Stimulated activated CD8-positive, alpha-beta memory T cell treated with anti-CD3 and anti-CD28 coated beads, Interleukin-4, amount 100 ng/mL, for 48 hours (primary cell): ENCODE measurements at regions not wholly inside any gene's neighbourhood (a gene's known extent, or its start where the extent isn't known, plus 50 kb on each side); places are given as distances from the start of the nearest gene placed in this dataset.
"Not testable (repeated sequence)": the region's sequence is repeated elsewhere in the genome, so short reads cannot be mapped to it uniquely, and the experiment has no call there.

Source experiments
- DNase-seq: peaks from one replicate; pipeline ENCODE4 v3.0.0-alpha.2; 2020

GRCh38 chr18:71443706-71444480 lies 1100.2 kb downstream of the CBLN2 start:
- DNase-seq = no peak

- DNase-seq = no peak
These were observed 1101.4 kb downstream of the CBLN2 start for GRCh38 chr18:71442731-71443141.

DNA sequence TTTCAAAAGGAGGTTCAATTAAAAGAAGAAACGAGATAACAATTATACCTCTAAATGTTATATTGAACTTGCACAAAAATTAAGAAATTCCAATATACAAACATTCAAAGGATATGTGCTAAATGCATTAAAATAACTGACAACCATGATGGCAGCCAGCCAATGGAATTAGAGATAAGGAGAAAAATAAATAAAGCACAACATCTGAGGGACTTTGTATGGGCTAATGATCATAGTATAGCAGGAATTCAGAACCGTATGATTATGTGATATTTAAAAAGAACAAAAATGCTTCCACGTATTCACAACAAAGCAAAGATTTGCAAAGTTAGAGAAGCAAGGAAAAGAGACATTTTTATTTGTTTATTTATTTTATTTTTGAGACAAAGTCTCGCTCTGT lies 1103.0 kb downstream of the CBLN2 start:
- no peak for DNase-seq

GRCh38 chr18:71437511-71437910 lies 1106.6 kb downstream of the CBLN2 start:
- no peak for DNase-seq

- no peak for DNase-seq
These were observed 1110.8 kb downstream of the CBLN2 start for GRCh38 chr18:71433373-71433772.

- DNase-seq = no peak
These were observed 1112.5 kb downstream of the CBLN2 start for GRCh38 chr18:71431689-71432088.

GRCh38 chr18:71431171-71431570 lies 1113.0 kb downstream of the CBLN2 start:
- DNase-seq = no peak

DNA sequence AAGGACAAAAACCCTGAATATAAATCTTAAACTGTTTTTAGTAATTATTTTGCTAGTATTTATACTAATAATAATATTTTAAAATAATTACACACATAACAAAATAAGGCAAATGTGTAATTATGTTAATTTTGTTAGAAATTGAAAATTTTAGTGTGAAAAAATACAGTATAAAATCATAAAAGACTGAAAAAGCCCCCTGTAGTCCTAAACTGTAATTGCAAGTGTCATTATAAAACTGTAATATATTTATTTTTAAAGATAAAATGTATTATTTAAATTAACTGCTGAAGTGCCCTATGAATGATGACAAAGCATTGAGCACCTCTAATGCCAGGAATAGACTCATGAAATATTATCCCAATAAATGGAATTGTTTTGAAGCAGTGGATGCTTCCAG lies 1117.7 kb downstream of the CBLN2 start:
- DNase-seq = no peak

DNA sequence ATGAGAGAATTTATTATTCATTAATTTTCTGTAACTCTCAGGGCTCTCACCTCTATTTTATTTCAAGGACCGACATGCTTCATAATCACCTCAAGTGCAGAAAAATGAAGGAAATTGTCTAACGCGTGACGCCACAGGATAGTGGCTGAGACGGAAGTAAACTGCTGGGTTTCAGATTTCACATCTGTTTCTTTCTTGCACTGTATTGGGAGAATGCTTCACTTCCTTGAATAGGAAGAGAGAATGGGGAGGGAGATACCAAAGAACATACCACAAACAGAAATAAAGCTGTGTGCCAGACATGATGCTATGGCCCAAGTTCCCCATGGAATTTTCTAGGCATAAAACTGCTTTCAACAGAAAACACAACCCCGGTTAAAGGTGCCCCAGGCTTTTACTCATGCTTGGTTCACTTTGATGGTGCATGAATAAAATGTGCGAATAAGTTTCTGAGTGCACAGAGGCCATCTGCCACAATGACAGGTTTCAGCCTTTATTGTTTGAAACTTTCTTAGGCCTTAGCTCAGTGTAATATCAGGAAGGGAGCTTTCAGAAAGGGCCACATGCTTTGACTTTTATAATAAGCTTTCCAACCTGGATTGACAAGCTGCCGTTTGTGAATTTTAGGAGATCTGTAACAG lies 1116.4 kb downstream of the SOCS6 start:
- DNase-seq = no peak

DNA sequence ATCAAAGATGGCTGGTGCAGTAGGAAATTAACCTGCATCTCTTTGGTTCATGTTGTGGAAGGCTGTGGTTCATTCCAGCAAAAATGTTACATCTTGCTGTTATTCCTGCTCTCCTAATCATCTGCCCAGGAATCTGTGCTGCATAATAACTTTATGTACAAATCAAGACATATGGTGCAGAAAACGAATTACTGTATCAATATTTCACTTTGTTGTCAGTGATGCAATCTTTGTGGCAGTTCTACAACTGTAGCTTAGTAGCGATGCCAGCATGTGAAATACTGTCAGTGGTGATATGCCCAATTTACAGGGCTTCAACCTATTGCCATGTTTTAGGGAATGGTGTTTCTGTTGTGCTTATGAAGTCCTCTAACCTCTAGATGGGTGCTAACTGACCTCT lies 1114.7 kb downstream of the SOCS6 start:
- DNase-seq = no peak

DNA sequence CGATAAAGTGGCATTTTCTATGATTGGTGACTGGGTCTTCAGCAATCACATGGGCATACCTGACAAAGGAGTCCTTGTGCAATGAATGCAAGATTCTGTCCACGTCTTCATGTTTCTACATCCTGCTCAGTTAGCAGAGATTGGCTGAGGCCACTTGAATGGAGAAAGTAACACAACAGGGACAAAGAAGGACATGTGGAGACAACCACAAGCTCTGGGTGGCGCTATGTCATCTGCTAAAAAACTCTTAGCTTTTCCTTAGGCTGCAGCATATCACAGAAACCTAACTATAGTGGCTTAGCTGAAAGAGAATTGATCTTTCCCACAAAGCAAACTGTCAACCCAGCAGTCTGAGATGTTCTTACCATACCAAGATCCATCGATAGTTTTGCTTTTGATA lies 1109.7 kb downstream of the SOCS6 start:
- no peak for DNase-seq

- DNase-seq = no peak
These were observed 1099.3 kb downstream of the SOCS6 start for GRCh38 chr18:71388148-71388547.

- no peak for DNase-seq
These were observed 1085.6 kb downstream of the SOCS6 start for GRCh38 chr18:71374294-71375000.

GRCh38 chr18:71371951-71372605 lies 1083.2 kb downstream of the SOCS6 start:
- DNase-seq = no peak

DNA sequence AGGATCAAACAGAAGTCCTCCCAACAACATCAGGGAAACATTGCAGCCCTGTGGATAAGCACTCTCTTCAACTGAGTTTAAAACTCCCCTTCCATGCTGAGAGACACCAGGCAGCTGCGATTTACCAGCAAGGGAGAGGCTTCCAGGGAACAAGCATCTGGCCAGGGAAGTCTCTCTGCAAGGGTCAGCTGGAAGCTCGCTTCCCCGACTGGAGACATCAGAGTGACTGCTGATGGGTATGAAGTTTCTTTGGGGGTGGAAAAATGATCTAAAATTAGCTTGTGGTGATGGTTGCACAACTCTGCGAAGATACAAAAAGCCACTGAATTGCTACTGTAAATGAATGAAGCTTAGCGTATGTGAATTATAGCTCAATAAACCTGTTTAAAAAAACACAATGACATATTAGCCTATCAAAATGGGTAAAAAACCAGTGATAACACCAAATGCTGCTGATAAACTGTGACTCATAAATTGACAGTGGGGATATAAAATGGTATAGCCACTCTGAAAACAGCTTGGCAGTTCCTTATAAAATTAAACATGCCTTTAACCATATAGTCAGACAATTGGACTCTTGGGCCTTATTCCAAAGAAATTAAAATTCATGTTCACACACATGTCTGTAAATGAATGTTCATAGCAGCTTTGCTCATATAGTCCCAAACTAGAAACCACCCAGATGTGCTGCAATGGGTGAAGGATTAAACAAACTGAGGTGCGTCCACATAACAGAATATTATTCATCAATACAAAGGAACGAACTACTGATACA lies 1082.0 kb downstream of the SOCS6 start:
- no peak for DNase-seq

GRCh38 chr18:71370095-71370494 lies 1081.2 kb downstream of the SOCS6 start:
- no peak for DNase-seq

- DNase-seq = no peak
These were observed 1073.3 kb downstream of the SOCS6 start for GRCh38 chr18:71362140-71362539.

DNA sequence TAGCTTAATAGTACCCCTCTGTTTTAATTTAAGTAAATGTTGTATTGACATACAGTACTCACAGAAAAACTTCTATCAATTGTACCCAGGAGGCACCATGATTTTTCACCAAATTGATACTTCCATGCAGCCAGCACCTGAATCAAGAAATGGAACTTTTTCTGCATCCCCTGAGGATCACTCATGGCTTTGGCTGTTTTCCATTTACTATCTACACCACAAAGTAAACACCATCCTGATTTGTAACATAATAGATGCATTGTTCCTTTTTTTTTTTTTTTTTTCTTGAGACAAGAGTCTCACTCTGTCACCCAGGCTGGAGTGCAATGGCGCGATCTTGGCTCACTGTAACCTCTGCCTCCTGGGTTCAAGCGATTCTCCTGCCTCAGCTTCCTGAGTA lies 1066.8 kb downstream of the SOCS6 start:
- not testable (repeated sequence) for DNase-seq

GRCh38 chr18:71352618-71353017 lies 1063.8 kb downstream of the SOCS6 start:
- DNase-seq = no peak

GRCh38 chr18:71336576-71337210 lies 1047.8 kb downstream of the SOCS6 start:
- no peak for DNase-seq

GRCh38 chr18:71329563-71329962 lies 1040.7 kb downstream of the SOCS6 start:
- no peak for DNase-seq

- no peak for DNase-seq
These were observed 1040.3 kb downstream of the SOCS6 start for GRCh38 chr18:71329114-71329513.
